Suprapubic skin (tissue), 4 donors: ENCODE measurements at regions not wholly inside any gene's neighbourhood (a gene's known extent, or its start where the extent isn't known, plus 50 kb on each side); places are given as distances from the start of the nearest gene placed in this dataset.
A peak's percentile ranks its signal among the peaks of the same experiment; 100 is the strongest.

Source experiments
- DNase-seq, 2 donors: peaks; one replicate each; pipeline ENCODE4 v3.0.0-alpha.2; 2019; ENCODE audit warnings: low spot score in 2 of 2
- H3K27ac ChIP-seq: fragments of 200-600 bp; sonication (generic); one replicate; pipeline ENCODE4 v1.5.1; 2019
- H3K27me3 ChIP-seq: fragments of 200-600 bp; sonication (generic); one replicate; pipeline ENCODE4 v1.5.1; 2019
- H3K36me3 ChIP-seq: fragments of 200-600 bp; sonication (generic); one replicate; pipeline ENCODE4 v1.5.1; 2019
- H3K4me1 ChIP-seq: fragments of 200-600 bp; sonication (generic); one replicate; pipeline ENCODE4 v1.5.1; 2019
- H3K4me3 ChIP-seq: fragments of 200-600 bp; sonication (generic); one replicate; pipeline ENCODE4 v1.5.1; 2019; ENCODE audit warnings: mild to moderate bottlenecking
- H3K9me3 ChIP-seq: fragments of 200-600 bp; sonication (generic); one replicate; pipeline ENCODE4 v1.5.1; 2019
- EP300 ChIP-seq: sonication (generic); formaldehyde crosslinking; IDR thresholded peaks from one replicate; pipeline ENCODE4 v1.6.1; 2017; ENCODE audit warnings: antibody characterized with exemption
- POLR2A ChIP-seq, 2 donors: fragments of 450-650 bp; IDR thresholded peaks; one replicate each; pipeline ENCODE4 v1.6.1; 2017; ENCODE audit warnings: antibody characterized with exemption in 2 of 2, mild to moderate bottlenecking in 2 of 2, moderate library complexity in 2 of 2
- POLR2AphosphoS5 ChIP-seq, 3 donors: sonication (generic); formaldehyde crosslinking; IDR thresholded peaks; one replicate each; pipeline ENCODE4 v1.6.1; 2017; ENCODE audit warnings: antibody characterized with exemption in 3 of 3
- WGBS: methylation state at CpG from one replicate; pipeline ENCODE4 v1.1.5; 2018; 5-methylcytosine and 5-hydroxymethylcytosine counted together
- TF ChIP-seq, protein P1 (sequence below), 2 donors: fragments of 200-600 bp in 1 of 2; fragments of 450-650 bp in 1 of 2; sonication (generic) in 1 of 2; IDR thresholded peaks; one replicate each; pipeline ENCODE4 v1.5.1; 2016 to 2019; ENCODE audit warnings: antibody characterized with exemption in 2 of 2, mild to moderate bottlenecking in 1 of 2, moderate library complexity in 1 of 2

DNA sequence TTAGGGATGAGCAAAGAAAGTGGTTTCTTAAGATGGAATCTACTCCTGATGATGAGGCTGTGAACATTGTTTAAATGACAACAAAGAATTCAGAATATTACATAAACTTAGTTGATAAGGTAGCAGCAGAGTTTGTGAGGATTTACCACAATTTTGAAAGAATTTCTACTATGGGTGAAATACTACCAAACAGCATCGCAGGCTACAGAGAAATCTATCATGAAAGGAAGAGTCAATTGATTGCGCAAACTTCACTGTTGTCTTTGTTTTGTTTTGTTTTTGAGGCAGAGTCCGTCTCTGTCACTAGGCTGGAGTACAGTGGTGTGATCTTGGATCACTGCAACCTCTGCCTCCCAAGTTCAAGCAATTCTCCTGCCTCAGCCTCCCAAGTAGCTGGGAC, 107.4 kb upstream of the SLC6A6 start:
- Histone ChIP-seq H3K9me3 (no peaks in the 10 kb centered on the region), H3K4me3 (no peak overlapping the region), H3K4me1 (peaks cover 17% of the 10 kb centered on the region), H3K27me3 (peaks cover 4% of the 10 kb centered on the region), H3K27ac (no peak overlapping the region), H3K36me3 (no peaks in the 10 kb centered on the region)
- WGBS: 90% methylated on average over 3 of the region's 3 CpGs
- DNase-seq: no peak
- no peak for TF ChIP-seq POLR2A (IDR thresholded peaks at IDR 0.05)
- no peak for TF ChIP-seq POLR2AphosphoS5 (IDR thresholded peaks at IDR 0.05)
- TF ChIP-seq, protein P1, sequence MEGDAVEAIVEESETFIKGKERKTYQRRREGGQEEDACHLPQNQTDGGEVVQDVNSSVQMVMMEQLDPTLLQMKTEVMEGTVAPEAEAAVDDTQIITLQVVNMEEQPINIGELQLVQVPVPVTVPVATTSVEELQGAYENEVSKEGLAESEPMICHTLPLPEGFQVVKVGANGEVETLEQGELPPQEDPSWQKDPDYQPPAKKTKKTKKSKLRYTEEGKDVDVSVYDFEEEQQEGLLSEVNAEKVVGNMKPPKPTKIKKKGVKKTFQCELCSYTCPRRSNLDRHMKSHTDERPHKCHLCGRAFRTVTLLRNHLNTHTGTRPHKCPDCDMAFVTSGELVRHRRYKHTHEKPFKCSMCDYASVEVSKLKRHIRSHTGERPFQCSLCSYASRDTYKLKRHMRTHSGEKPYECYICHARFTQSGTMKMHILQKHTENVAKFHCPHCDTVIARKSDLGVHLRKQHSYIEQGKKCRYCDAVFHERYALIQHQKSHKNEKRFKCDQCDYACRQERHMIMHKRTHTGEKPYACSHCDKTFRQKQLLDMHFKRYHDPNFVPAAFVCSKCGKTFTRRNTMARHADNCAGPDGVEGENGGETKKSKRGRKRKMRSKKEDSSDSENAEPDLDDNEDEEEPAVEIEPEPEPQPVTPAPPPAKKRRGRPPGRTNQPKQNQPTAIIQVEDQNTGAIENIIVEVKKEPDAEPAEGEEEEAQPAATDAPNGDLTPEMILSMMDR (IDR thresholded peaks at IDR 0.05): no peak
- TF ChIP-seq EP300: no peak

DNA sequence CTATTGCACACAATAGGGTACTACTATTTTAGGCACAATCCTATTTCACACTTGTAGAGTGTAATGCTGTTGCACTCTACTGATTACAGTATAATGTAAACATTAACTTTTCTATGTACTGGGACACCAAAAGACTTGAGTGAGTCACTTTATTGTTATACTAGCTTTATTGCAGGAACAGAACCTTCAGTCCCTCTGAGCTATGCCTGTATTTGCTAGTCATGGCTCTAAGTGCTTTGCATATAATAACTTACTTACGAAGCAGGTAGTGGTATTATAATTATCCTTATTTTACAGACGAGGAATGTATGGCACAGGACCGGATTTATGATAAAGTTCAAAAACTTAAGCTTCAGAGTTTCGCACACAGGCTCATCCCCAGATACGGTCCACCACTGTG, 106.6 kb upstream of the SLC6A6 start:
- H3K27ac ChIP-seq: no peak overlapping the region
- WGBS: 90% methylated on average over 5 of the region's 5 CpGs

DNA sequence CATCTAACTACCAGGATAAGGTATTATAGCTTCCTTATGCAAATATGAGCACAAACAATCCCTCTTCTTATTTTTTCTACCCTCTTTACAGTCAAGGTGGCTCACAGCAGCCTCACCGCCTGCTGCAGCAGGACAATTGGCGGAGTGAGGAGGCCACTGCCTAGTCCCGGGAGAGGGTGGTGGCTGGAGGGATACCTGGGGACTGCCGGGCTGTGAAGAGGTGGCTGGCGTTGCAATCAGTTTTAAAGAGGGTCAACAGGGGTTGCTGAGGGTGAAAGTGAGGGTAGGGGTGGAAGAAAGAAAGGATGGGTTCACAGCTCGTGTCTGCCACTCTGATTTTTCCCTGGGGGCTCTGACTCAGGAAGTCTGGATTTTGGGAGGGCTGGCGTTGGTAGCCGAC, 105.1 kb upstream of the SLC6A6 start:
- H3K9me3 ChIP-seq: no peaks in the 10 kb centered on the region
- H3K4me1 ChIP-seq: peaks cover 24% of the 10 kb centered on the region
- H3K4me3 ChIP-seq: no peak overlapping the region
- peak overlapping the region; percentile 57 for H3K27ac ChIP-seq
- DNase-seq: no peak
- H3K36me3 ChIP-seq: no peaks in the 10 kb centered on the region
- H3K27me3 ChIP-seq: peaks cover 4% of the 10 kb centered on the region
- TF ChIP-seq POLR2A (IDR thresholded peaks at IDR 0.05) (no peak), EP300 (no peak), POLR2AphosphoS5 (IDR thresholded peaks at IDR 0.05) (no peak)
- TF ChIP-seq, protein P1 (IDR thresholded peaks at IDR 0.05): no peak
- 56% methylated on average over 8 of the region's 8 CpGs for WGBS

More for the DNA sequence above, 106.6 kb upstream of the SLC6A6 start:
- H3K36me3 ChIP-seq: no peaks in the 10 kb centered on the region
- no peaks in the 10 kb centered on the region for H3K9me3 ChIP-seq
- H3K4me3 ChIP-seq: no peak overlapping the region
- no peak for DNase-seq
- H3K4me1 ChIP-seq: peaks cover 14% of the 10 kb centered on the region
- no peak for TF ChIP-seq POLR2A (IDR thresholded peaks at IDR 0.05)
- TF ChIP-seq, protein P1 (IDR thresholded peaks at IDR 0.05): no peak
- no peak for TF ChIP-seq POLR2AphosphoS5 (IDR thresholded peaks at IDR 0.05)
- no peak for TF ChIP-seq EP300
- H3K27me3 ChIP-seq: peaks cover 4% of the 10 kb centered on the region

DNA sequence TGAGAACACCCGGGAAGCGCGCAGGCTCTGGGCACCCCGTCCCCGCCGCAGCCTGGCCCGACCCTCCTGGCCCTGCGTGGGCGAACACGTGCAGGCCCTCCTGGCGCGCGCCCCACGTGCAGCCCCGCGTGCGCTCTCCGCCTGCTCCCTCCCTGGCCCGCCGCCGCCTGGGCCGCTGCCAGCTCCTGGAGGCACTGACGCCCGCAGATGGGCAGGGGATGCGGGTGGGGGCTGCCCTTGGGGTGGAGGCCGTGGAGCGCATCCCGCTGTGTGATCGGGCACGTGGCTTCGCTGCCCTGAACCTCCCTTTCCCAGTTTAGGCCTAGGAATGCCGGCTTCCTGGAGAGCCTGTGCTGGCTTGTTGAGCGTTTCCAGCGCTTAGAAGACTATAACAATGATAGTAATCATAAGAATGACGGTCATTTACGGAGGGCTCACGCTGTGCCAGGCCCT, 104.6 kb upstream of the SLC6A6 start:
- TF ChIP-seq POLR2AphosphoS5 (IDR thresholded peaks at IDR 0.05): no peak
- no peak for TF ChIP-seq EP300
- TF ChIP-seq, protein P1 (IDR thresholded peaks at IDR 0.05): no peak
- TF ChIP-seq POLR2A (IDR thresholded peaks at IDR 0.05): no peak
- no peak overlapping the region for H3K4me3 ChIP-seq
- H3K9me3 ChIP-seq: no peaks in the 10 kb centered on the region
- peak overlapping the region; percentile 57 for H3K27ac ChIP-seq
- DNase-seq: no peak
- H3K4me1 ChIP-seq: peaks cover 25% of the 10 kb centered on the region
- H3K27me3 ChIP-seq: peaks cover 4% of the 10 kb centered on the region
- 28% methylated on average over 23 of the region's 37 CpGs for WGBS
- H3K36me3 ChIP-seq: no peaks in the 10 kb centered on the region

DNA sequence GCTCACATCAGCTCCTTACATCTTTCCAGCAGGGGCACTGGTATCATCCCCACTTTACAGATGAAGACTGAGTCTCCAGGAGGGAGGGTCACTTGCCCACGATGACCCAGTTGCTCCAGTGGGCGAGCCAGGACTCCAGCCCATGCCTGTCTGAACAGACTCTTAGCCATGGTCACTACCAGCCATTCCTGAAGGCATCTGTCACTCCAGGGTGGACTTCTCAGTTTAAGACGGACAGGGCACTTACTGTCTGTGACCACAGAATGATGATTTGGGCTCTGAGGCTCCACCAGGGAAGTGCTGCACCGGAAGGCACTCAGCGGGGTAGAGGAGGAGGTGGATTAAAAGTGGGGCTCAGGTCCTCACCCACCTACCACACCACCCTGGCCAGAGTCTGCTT, 104.0 kb upstream of the SLC6A6 start:
- peaks cover 8% of the 10 kb centered on the region for H3K27me3 ChIP-seq
- H3K9me3 ChIP-seq: no peaks in the 10 kb centered on the region
- H3K4me1 ChIP-seq: peaks cover 31% of the 10 kb centered on the region
- no peaks in the 10 kb centered on the region for H3K36me3 ChIP-seq
- DNase-seq: no peak
- H3K27ac ChIP-seq: no peak overlapping the region
- WGBS: 80% methylated on average over 4 of the region's 5 CpGs
- TF ChIP-seq, protein P1 (IDR thresholded peaks at IDR 0.05): no peak
- TF ChIP-seq POLR2AphosphoS5 (IDR thresholded peaks at IDR 0.05): no peak
- TF ChIP-seq POLR2A (IDR thresholded peaks at IDR 0.05): no peak
- no peak for TF ChIP-seq EP300
- no peak overlapping the region for H3K4me3 ChIP-seq
